GM12878 (cell line): ENCODE measurements at regions not wholly inside any gene's neighbourhood (a gene's known extent, or its start where the extent isn't known, plus 50 kb on each side); places are given as distances from the start of the nearest gene placed in this dataset.

Source experiments
- ATAC-seq: fragments of 200-7000 bp; cut with Tn5 transposase; 3 replicates; pipeline ENCODE4 v1.9.1; 2020; ENCODE audit warnings: mild to moderate bottlenecking, moderate library complexity
- BruUV-seq: library from RNA; stranded (reverse); fragments of 400-500 nt; replicated peaks from 2 replicates; lab custom pipeline; 2021; lab: Mats Ljungman, UMichigan
- CTCF ChIA-PET: fragments of 300-600 bp; sonication (Branson Sonifier 250); formaldehyde crosslinking; extraction: SDS; loops from one replicate; lab custom pipeline; 2021; ENCODE audit warnings: inconsistent platforms; lab: Yijun Ruan, JAX
- POLR2A ChIA-PET: fragments of 350-600 bp; formaldehyde crosslinking; extraction: SDS; loops from one replicate; lab custom pipeline; 2021; ENCODE audit warnings: inconsistent platforms; lab: Charles Lee
- RAD21 ChIA-PET: fragments of 300-600 bp; sonication (Branson Sonifier 250); formaldehyde crosslinking; loops from one replicate; lab custom pipeline; 2023; ENCODE audit warnings: antibody characterized with exemption; ENCODE audit not compliant: unreplicated experiment; lab: Charles Lee
- SMC1A ChIA-PET: fragments of 300-600 bp; sonication (Branson Sonifier 250); formaldehyde crosslinking; loops from one replicate; lab custom pipeline; 2023; ENCODE audit not compliant: unreplicated experiment, uncharacterized antibody; lab: Charles Lee
- DNase-seq: peaks from one replicate; pipeline ENCODE4 v3.0.0-alpha.2; 2011; ENCODE audit warnings: low read depth, low spot score
- FAIRE-seq: peaks from 3 replicates; lab custom pipeline; 2011; peaks lifted over from hg19 to GRCh38; lab: Jason Lieb, UNC
- H2AFZ ChIP-seq: 2 replicates; pipeline ENCODE4 v1.6.0; 2011; ENCODE audit warnings: low read depth, low read length, control low read depth; ENCODE audit not compliant: control insufficient read depth
- H3K27ac ChIP-seq: 2 replicates; pipeline ENCODE4 v1.5.1; 2011; ENCODE audit warnings: control low read depth; ENCODE audit not compliant: control insufficient read depth, insufficient read depth
- H3K27me3 ChIP-seq, 2 experiments: replicated peaks in 1 of 2; 2 replicates each; pipeline versions ENCODE4 v1.6.0 to v1.6.1; 2011; ENCODE audit warnings: low read length in 1 of 2; ENCODE audit not compliant: control insufficient read depth in 2 of 2, insufficient read depth in 2 of 2
- H3K36me3 ChIP-seq, 2 experiments: 2 replicates each; pipeline ENCODE4 v1.5.1; 2011; ENCODE audit warnings: low read length in 1 of 2; ENCODE audit not compliant: control insufficient read depth in 2 of 2, insufficient read depth in 2 of 2
- H3K4me1 ChIP-seq: 2 replicates; pipeline ENCODE4 v1.6.1; 2011; ENCODE audit warnings: mild to moderate bottlenecking, low read length, moderate library complexity, mixed read lengths; ENCODE audit not compliant: control insufficient read depth, insufficient read depth
- H3K4me2 ChIP-seq: 2 replicates; pipeline ENCODE4 v1.6.0; 2011; ENCODE audit warnings: control low read depth; ENCODE audit not compliant: control insufficient read depth, insufficient read depth
- H3K4me3 ChIP-seq: fragments of 200-600 bp; sonication (generic); 2 replicates; pipeline ENCODE4 v1.5.1; 2016
- H3K79me2 ChIP-seq: 2 replicates; pipeline ENCODE4 v1.6.0; 2011; ENCODE audit warnings: low read length; ENCODE audit not compliant: control insufficient read depth, insufficient read depth
- H3K9ac ChIP-seq: 2 replicates; pipeline ENCODE4 v1.8.0; 2011; ENCODE audit warnings: low read length, control low read depth, mixed read lengths; ENCODE audit not compliant: control insufficient read depth, insufficient read depth
- H3K9me3 ChIP-seq: replicated peaks from 3 replicates; pipeline ENCODE4 v1.5.1; 2011; ENCODE audit warnings: mild to moderate bottlenecking, low read length; ENCODE audit not compliant: control insufficient read depth, insufficient read depth
- H4K20me1 ChIP-seq: 2 replicates; pipeline ENCODE4 v1.6.0; 2011; ENCODE audit not compliant: control insufficient read depth, insufficient read depth
- CREB1 ChIP-seq: IDR thresholded peaks from 2 replicates; pipeline ENCODE4 v1.6.1; 2012; ENCODE audit warnings: low read depth, mild to moderate bottlenecking, inconsistent platforms
- MTA3 ChIP-seq: IDR thresholded peaks from 2 replicates; pipeline ENCODE4 v1.6.1; 2012; ENCODE audit warnings: low read length, inconsistent platforms, borderline replicate concordance
- MYC ChIP-seq: IDR thresholded peaks from 2 replicates; pipeline ENCODE4 v1.6.1; 2011; ENCODE audit warnings: mild to moderate bottlenecking, low read length, moderate library complexity, inconsistent platforms; ENCODE audit not compliant: insufficient read depth, insufficient replicate concordance, insufficient read length, severe bottlenecking
- NFYB ChIP-seq: IDR thresholded peaks from 2 replicates; pipeline ENCODE4 v1.6.1; 2011; ENCODE audit warnings: low read depth, mild to moderate bottlenecking, low read length, improper control_type of control experiment, moderate library complexity; ENCODE audit not compliant: insufficient read depth
- POLR2AphosphoS2 ChIP-seq: IDR thresholded peaks from 2 replicates; pipeline ENCODE4 v1.6.1; 2011; ENCODE audit warnings: low read depth, mild to moderate bottlenecking, low read length, improper control_type of control experiment, moderate library complexity
- SREBF1 ChIP-seq: IDR thresholded peaks from 2 replicates; pipeline ENCODE4 v1.6.1; 2012; ENCODE audit warnings: mild to moderate bottlenecking, low read length
- WGBS: methylation state at CpG from one replicate; pipeline ENCODE4 v1.1.6; 2016; ENCODE audit warnings: low lambda C conversion rate; ENCODE audit not compliant: insufficient replicate concordance, insufficient coverage; ENCODE audit errors: missing lambda C conversion rate; 5-methylcytosine and 5-hydroxymethylcytosine counted together
- in situ Hi-C: fragments of 300-500 bp; cut with MboI; formaldehyde crosslinking; loops from 9 replicates; pipeline ENCODE4 v1.14.3; 2018; ENCODE audit warnings: mixed read lengths
- intact Hi-C: fragments of 100-400 bp; cut with micrococcal nuclease; formaldehyde crosslinking; loops from one replicate; pipeline ENCODE4 v1.14.2; 2022; ENCODE audit not compliant: unreplicated experiment
- TF ChIP-seq, protein P1 (sequence below): fragments of 150-350 bp; IDR thresholded peaks from 2 replicates; pipeline ENCODE4 v1.6.1; 2014; ENCODE audit warnings: mild to moderate bottlenecking, low read depth, low read length
- TF ChIP-seq, protein P2 (sequence below): IDR thresholded peaks from 2 replicates; pipeline ENCODE4 v1.6.1; 2011; ENCODE audit warnings: low read depth, low read length, improper control_type of control experiment, borderline replicate concordance
- TF ChIP-seq, protein P3 (sequence below): fragments of 450-650 bp; IDR thresholded peaks from 2 replicates; pipeline ENCODE4 v1.6.1; 2017; ENCODE audit warnings: mild to moderate bottlenecking, moderate library complexity
- TF ChIP-seq, protein P4 (sequence below): fragments of 450-650 bp; IDR thresholded peaks from 2 replicates; pipeline ENCODE4 v1.6.1; 2017; ENCODE audit warnings: borderline replicate concordance
- TF ChIP-seq, protein P5 (sequence below): fragments of 450-650 bp; formaldehyde crosslinking; IDR thresholded peaks from 2 replicates; pipeline ENCODE4 v1.4.0; 2022; ENCODE audit warnings: mild to moderate bottlenecking, moderate library complexity

DNA sequence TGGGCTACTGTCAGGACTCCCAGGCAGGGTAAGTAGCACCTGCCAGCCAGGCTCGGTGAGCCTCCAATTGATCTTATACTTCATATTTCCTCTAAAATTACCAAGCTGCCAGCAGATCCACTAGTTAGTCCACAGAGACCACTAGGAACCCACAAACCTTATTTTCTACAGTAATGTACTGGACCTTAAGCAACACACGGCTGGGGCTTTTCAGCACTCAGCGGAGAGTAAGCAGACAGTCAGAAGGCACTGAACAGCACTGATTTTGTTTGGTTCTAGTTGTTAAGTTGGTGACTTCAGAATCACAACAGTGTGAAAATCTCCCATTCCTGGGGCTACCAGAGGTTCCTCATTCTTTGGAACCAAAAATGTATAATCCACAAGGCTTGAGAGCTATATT is 56.1 kb downstream of the MRPL57 start:
- Histone ChIP-seq H3K4me2 (no peak overlapping the region), H4K20me1 (no peaks in the 10 kb centered on the region), H3K27me3 (no peaks in the 10 kb centered on the region), H3K4me3 (no peak overlapping the region), H3K9me3 (no peaks in the 10 kb centered on the region), H3K27ac (no peak overlapping the region), H3K36me3 (no peaks in the 10 kb centered on the region), H3K79me2 (no peaks in the 10 kb centered on the region), H2AFZ (no peak overlapping the region), H3K9ac (no peak overlapping the region), H3K4me1 (no peaks in the 10 kb centered on the region)
- SMC1A ChIA-PET, result interaction anchor here (1.5 kb wide), 1 partner anchor 9 kb away, joined by 5 read pairs; no protein-coding TSS in a partner anchor
- in situ Hi-C loops (no loop called here), intact Hi-C loops (no loop called here)
- ATAC-seq (no peak), FAIRE-seq (no peak), DNase-seq (no peak)
- RAD21 ChIA-PET, result no interaction called here
- BruUV-seq, result no TSS peak
- CTCF ChIA-PET, result interaction anchor here (0.8 to 1.3 kb wide), 3 partner anchors 10 to 77 kb away, joined by 3 read pairs; no protein-coding TSS in a partner anchor
- 51% methylated on average over 3 of the region's 3 CpGs for WGBS
- POLR2A ChIA-PET, result interaction anchor here (1.6 kb wide), 1 partner anchor 14 kb away, joined by 5 read pairs; no protein-coding TSS in a partner anchor
- TF ChIP-seq, protein P1, sequence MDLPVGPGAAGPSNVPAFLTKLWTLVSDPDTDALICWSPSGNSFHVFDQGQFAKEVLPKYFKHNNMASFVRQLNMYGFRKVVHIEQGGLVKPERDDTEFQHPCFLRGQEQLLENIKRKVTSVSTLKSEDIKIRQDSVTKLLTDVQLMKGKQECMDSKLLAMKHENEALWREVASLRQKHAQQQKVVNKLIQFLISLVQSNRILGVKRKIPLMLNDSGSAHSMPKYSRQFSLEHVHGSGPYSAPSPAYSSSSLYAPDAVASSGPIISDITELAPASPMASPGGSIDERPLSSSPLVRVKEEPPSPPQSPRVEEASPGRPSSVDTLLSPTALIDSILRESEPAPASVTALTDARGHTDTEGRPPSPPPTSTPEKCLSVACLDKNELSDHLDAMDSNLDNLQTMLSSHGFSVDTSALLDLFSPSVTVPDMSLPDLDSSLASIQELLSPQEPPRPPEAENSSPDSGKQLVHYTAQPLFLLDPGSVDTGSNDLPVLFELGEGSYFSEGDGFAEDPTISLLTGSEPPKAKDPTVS, result no peak
- TF ChIP-seq, protein P2, sequence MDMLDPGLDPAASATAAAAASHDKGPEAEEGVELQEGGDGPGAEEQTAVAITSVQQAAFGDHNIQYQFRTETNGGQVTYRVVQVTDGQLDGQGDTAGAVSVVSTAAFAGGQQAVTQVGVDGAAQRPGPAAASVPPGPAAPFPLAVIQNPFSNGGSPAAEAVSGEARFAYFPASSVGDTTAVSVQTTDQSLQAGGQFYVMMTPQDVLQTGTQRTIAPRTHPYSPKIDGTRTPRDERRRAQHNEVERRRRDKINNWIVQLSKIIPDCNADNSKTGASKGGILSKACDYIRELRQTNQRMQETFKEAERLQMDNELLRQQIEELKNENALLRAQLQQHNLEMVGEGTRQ, result no peak
- TF ChIP-seq, protein P3, sequence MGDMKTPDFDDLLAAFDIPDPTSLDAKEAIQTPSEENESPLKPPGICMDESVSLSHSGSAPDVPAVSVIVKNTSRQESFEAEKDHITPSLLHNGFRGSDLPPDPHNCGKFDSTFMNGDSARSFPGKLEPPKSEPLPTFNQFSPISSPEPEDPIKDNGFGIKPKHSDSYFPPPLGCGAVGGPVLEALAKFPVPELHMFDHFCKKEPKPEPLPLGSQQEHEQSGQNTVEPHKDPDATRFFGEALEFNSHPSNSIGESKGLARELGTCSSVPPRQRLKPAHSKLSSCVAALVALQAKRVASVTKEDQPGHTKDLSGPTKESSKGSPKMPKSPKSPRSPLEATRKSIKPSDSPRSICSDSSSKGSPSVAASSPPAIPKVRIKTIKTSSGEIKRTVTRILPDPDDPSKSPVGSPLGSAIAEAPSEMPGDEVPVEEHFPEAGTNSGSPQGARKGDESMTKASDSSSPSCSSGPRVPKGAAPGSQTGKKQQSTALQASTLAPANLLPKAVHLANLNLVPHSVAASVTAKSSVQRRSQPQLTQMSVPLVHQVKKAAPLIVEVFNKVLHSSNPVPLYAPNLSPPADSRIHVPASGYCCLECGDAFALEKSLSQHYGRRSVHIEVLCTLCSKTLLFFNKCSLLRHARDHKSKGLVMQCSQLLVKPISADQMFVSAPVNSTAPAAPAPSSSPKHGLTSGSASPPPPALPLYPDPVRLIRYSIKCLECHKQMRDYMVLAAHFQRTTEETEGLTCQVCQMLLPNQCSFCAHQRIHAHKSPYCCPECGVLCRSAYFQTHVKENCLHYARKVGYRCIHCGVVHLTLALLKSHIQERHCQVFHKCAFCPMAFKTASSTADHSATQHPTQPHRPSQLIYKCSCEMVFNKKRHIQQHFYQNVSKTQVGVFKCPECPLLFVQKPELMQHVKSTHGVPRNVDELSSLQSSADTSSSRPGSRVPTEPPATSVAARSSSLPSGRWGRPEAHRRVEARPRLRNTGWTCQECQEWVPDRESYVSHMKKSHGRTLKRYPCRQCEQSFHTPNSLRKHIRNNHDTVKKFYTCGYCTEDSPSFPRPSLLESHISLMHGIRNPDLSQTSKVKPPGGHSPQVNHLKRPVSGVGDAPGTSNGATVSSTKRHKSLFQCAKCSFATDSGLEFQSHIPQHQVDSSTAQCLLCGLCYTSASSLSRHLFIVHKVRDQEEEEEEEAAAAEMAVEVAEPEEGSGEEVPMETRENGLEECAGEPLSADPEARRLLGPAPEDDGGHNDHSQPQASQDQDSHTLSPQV, result no peak
- TF ChIP-seq, protein P4, sequence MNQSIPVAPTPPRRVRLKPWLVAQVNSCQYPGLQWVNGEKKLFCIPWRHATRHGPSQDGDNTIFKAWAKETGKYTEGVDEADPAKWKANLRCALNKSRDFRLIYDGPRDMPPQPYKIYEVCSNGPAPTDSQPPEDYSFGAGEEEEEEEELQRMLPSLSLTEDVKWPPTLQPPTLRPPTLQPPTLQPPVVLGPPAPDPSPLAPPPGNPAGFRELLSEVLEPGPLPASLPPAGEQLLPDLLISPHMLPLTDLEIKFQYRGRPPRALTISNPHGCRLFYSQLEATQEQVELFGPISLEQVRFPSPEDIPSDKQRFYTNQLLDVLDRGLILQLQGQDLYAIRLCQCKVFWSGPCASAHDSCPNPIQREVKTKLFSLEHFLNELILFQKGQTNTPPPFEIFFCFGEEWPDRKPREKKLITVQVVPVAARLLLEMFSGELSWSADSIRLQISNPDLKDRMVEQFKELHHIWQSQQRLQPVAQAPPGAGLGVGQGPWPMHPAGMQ, result no peak
- TF ChIP-seq MTA3, result no peak
- no peak for TF ChIP-seq POLR2AphosphoS2
- no peak for TF ChIP-seq SREBF1
- TF ChIP-seq, protein P5, sequence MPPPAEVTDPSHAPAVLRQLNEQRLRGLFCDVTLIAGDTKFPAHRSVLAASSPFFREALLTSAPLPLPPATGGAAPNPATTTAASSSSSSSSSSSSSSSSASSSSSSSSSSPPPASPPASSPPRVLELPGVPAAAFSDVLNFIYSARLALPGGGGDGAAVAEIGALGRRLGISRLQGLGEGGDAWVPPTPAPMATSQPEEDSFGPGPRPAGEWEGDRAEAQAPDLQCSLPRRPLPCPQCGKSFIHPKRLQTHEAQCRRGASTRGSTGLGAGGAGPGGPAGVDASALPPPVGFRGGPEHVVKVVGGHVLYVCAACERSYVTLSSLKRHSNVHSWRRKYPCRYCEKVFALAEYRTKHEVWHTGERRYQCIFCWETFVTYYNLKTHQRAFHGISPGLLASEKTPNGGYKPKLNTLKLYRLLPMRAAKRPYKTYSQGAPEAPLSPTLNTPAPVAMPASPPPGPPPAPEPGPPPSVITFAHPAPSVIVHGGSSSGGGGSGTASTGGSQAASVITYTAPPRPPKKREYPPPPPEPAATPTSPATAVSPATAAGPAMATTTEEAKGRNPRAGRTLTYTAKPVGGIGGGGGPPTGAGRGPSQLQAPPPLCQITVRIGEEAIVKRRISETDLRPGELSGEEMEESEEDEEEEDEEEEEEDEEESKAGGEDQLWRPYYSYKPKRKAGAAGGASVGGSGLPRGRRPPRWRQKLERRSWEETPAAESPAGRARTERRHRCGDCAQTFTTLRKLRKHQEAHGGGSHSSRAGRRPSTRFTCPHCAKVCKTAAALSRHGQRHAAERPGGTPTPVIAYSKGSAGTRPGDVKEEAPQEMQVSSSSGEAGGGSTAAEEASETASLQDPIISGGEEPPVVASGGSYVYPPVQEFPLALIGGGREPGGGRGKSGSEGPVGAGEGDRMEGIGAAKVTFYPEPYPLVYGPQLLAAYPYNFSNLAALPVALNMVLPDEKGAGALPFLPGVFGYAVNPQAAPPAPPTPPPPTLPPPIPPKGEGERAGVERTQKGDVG (CRISPR knock-in tag), result no peak
- TF ChIP-seq NFYB, result no peak
- TF ChIP-seq MYC, result no peak
- no peak for TF ChIP-seq CREB1
